BJ (cell line): ENCODE measurements at regions not wholly inside any gene's neighbourhood (a gene's known extent, or its start where the extent isn't known, plus 50 kb on each side); places are given as distances from the start of the nearest gene placed in this dataset.

ENCODE experiments used
- CTCF ChIA-PET: fragments of 350-600 bp; formaldehyde crosslinking; extraction: SDS; loops from one replicate; lab custom pipeline; 2021; ENCODE audit warnings: antibody characterized with exemption, inconsistent platforms; lab: Yijun Ruan, JAX
- POLR2A ChIA-PET: fragments of 300-600 bp; sonication (Branson Sonifier 250); formaldehyde crosslinking; extraction: SDS; loops from one replicate; lab custom pipeline; 2021; ENCODE audit warnings: antibody characterized with exemption; lab: Charles Lee
- DNase-seq: peaks from one replicate; pipeline ENCODE4 v3.0.0-alpha.2; 2011; ENCODE audit warnings: low read depth
- H3K27me3 ChIP-seq: 2 replicates; pipeline ENCODE4 v1.6.0; 2011; ENCODE audit warnings: low read length; ENCODE audit not compliant: control insufficient read depth, insufficient read depth
- H3K36me3 ChIP-seq: 2 replicates; pipeline ENCODE4 v1.5.1; 2011; ENCODE audit warnings: low read length; ENCODE audit not compliant: control insufficient read depth, insufficient read depth
- H3K4me3 ChIP-seq: 2 replicates; pipeline ENCODE4 v1.5.1; 2011; ENCODE audit warnings: low read depth, mild to moderate bottlenecking, control low read depth, low read length
- CTCF ChIP-seq: IDR thresholded peaks from 2 replicates; pipeline ENCODE4 v1.5.1; 2011; ENCODE audit warnings: low read depth, mild to moderate bottlenecking, control low read depth, inconsistent platforms, low read length, moderate library complexity; ENCODE audit not compliant: insufficient read depth

GRCh38 chr18:29007986-29008654, 831.2 kb upstream of the CDH2 start:
- ChIA-PET POLR2A (no interaction called here), CTCF (no interaction called here)
- Histone ChIP-seq H3K36me3 (no peaks in the 10 kb centered on the region), H3K4me3 (no peak overlapping the region), H3K27me3 (no peaks in the 10 kb centered on the region)
- TF ChIP-seq CTCF, result no peak
- no peak for DNase-seq

- Histone ChIP-seq H3K4me3 (no peak overlapping the region), H3K36me3 (no peaks in the 10 kb centered on the region), H3K27me3 (no peaks in the 10 kb centered on the region)
- no peak for TF ChIP-seq CTCF
- ChIA-PET CTCF (interaction anchor here (1.0 kb wide), 1 partner anchor 10 kb away, joined by 3 read pairs; no protein-coding TSS in a partner anchor), POLR2A (no interaction called here)
- no peak for DNase-seq
These were observed 828.0 kb upstream of the CDH2 start for GRCh38 chr18:29004921-29005320.

- no peaks in the 10 kb centered on the region for H3K27me3 ChIP-seq
- TF ChIP-seq CTCF, result no peak
- H3K36me3 ChIP-seq, result no peaks in the 10 kb centered on the region
- no peak overlapping the region for H3K4me3 ChIP-seq
- DNase-seq, result no peak
- POLR2A ChIA-PET, result no interaction called here
- CTCF ChIA-PET, result interaction anchor here (2.2 kb wide), 1 partner anchor 11 kb away, joined by 6 read pairs; no protein-coding TSS in a partner anchor
These were observed 826.3 kb upstream of the CDH2 start for GRCh38 chr18:29003194-29003593.

GRCh38 chr18:29002747-29003146, 825.8 kb upstream of the CDH2 start:
- no peaks in the 10 kb centered on the region for H3K36me3 ChIP-seq
- CTCF ChIA-PET, result interaction anchor here (2.2 kb wide), 1 partner anchor 11 kb away, joined by 6 read pairs; no protein-coding TSS in a partner anchor

GRCh38 chr18:28999726-29000125, 822.8 kb upstream of the CDH2 start:
- Histone ChIP-seq H3K36me3 (no peaks in the 10 kb centered on the region), H3K27me3 (no peaks in the 10 kb centered on the region), H3K4me3 (no peak overlapping the region)
- TF ChIP-seq CTCF, result no peak
- DNase-seq, result peak; percentile 5
- ChIA-PET CTCF (no interaction called here), POLR2A (interaction anchor here (0.6 kb wide), 1 partner anchor 165 kb away, joined by 3 read pairs; no protein-coding TSS in a partner anchor)

More at GRCh38 chr18:29002747-29003146, 825.8 kb upstream of the CDH2 start:
- Histone ChIP-seq H3K27me3 (no peaks in the 10 kb centered on the region), H3K4me3 (no peak overlapping the region)
- POLR2A ChIA-PET, result no interaction called here
- TF ChIP-seq CTCF, result no peak
- no peak for DNase-seq
